SK-N-SH (cell line): ENCODE measurements at regions not wholly inside any gene's neighbourhood (a gene's known extent, or its start where the extent isn't known, plus 50 kb on each side); places are given as distances from the start of the nearest gene placed in this dataset.

Experiments
- CTCF ChIP-seq: fragments of 200-600 bp; sonication (generic); IDR thresholded peaks from 2 replicates; pipeline ENCODE4 v1.6.1; 2017; ENCODE audit warnings: antibody characterized with exemption, mild to moderate bottlenecking, moderate library complexity
- EP300 ChIP-seq, 2 experiments: IDR thresholded peaks; 2 replicates each; pipeline versions ENCODE4 v1.4.0 to v1.6.1; 2012; ENCODE audit warnings: borderline replicate concordance in 1 of 2, low read depth in 1 of 2, low read length in 1 of 2
- EZH2phosphoT487 ChIP-seq: fragments of 200-600 bp; sonication (generic); IDR thresholded peaks from 2 replicates; pipeline ENCODE4 v1.6.1; 2017; ENCODE audit warnings: low read depth, mixed run types, mild to moderate bottlenecking, antibody characterized with exemption, moderate library complexity, borderline replicate concordance
- GABPA ChIP-seq: IDR thresholded peaks from 2 replicates; pipeline ENCODE4 v1.4.0; 2012; ENCODE audit warnings: low read depth, mild to moderate bottlenecking
- GATA2 ChIP-seq: sonication (generic); formaldehyde crosslinking; IDR thresholded peaks from 2 replicates; pipeline ENCODE4 v1.5.0; 2020; ENCODE audit warnings: mild to moderate bottlenecking, missing genetic modification reagents
- POLR2AphosphoS5 ChIP-seq: IDR thresholded peaks from 2 replicates; pipeline ENCODE4 v1.6.1; 2012; ENCODE audit warnings: low read depth, low read length
- REST ChIP-seq: IDR thresholded peaks from 2 replicates; pipeline ENCODE4 v1.6.1; 2012; ENCODE audit warnings: mild to moderate bottlenecking, low read depth, low read length, moderate library complexity
- SIN3A ChIP-seq: IDR thresholded peaks from 2 replicates; pipeline ENCODE4 v1.6.1; 2012; ENCODE audit warnings: low read depth, mild to moderate bottlenecking, low read length, moderate library complexity, borderline replicate concordance
- TEAD4 ChIP-seq: IDR thresholded peaks from 2 replicates; pipeline ENCODE4 v1.4.0; 2012; ENCODE audit warnings: mild to moderate bottlenecking, borderline replicate concordance; ENCODE audit not compliant: insufficient read depth

GRCh38 chr6:91464718-91465117, 877.8 kb upstream of the MAP3K7 start:
- TF ChIP-seq REST (no peak), TEAD4 (no peak), SIN3A (no peak), CTCF (no peak), GATA2 (CRISPR knock-in tag) (no peak), GABPA (no peak), EZH2phosphoT487 (no peak), POLR2AphosphoS5 (no peak), EP300 (IDR thresholded peaks at IDR 0.05; ENCODE audit: borderline replicate concordance in 1 of 2, low read depth in 1 of 2, low read length in 1 of 2) (no peak)
